GM12872 (cell line): ENCODE measurements at regions not wholly inside any gene's neighbourhood (a gene's known extent, or its start where the extent isn't known, plus 50 kb on each side); places are given as distances from the start of the nearest gene placed in this dataset.
A peak's percentile ranks its signal among the peaks of the same experiment; 100 is the strongest.

ENCODE experiments used
- TF ChIP-seq, protein P1 (sequence below): IDR thresholded peaks from 3 replicates; pipeline ENCODE4 v1.5.1; 2011; ENCODE audit warnings: low read depth, mild to moderate bottlenecking, low read length, moderate library complexity; ENCODE audit not compliant: insufficient read depth

DNA sequence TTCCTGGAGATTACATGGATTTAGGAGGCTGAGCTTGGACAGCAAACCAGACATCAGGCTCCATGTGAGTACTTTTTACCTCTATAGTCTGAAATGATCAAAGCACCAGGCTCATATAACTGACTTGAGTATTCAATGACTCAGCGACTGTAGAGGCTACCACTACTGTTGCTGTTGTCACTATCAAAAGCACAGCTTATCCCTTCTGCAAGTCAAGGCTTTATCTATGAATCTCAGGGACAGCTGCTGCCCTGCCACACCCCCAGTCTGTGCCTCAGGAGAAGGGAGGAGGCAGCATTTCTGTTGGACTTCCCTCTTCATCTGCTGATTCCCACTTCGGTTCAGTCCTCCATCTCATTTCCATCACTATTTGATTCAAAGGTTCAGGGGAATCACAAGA is 80.5 kb upstream of the CNR1 start:
- TF ChIP-seq, protein P1, sequence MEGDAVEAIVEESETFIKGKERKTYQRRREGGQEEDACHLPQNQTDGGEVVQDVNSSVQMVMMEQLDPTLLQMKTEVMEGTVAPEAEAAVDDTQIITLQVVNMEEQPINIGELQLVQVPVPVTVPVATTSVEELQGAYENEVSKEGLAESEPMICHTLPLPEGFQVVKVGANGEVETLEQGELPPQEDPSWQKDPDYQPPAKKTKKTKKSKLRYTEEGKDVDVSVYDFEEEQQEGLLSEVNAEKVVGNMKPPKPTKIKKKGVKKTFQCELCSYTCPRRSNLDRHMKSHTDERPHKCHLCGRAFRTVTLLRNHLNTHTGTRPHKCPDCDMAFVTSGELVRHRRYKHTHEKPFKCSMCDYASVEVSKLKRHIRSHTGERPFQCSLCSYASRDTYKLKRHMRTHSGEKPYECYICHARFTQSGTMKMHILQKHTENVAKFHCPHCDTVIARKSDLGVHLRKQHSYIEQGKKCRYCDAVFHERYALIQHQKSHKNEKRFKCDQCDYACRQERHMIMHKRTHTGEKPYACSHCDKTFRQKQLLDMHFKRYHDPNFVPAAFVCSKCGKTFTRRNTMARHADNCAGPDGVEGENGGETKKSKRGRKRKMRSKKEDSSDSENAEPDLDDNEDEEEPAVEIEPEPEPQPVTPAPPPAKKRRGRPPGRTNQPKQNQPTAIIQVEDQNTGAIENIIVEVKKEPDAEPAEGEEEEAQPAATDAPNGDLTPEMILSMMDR: no peak

DNA sequence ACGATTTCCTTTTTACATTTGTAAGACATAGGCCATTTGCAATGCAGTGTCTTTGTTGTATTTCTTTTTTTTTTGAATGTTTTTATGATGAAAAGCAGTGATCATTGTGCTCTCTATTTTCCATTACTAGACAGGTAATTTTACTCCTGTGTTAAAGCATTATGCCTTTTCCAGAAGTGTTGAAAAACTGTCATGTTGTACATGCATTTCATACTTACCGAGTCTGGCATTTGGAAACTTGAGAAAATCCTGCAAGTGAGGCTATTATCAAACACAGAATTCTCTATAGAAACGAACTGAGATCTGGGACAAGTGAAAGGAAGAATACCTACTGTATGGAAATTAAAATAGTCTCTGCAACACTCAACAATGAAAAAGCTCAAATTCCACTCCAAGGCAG is 78.6 kb upstream of the CNR1 start:
- TF ChIP-seq, protein P1: no peak

DNA sequence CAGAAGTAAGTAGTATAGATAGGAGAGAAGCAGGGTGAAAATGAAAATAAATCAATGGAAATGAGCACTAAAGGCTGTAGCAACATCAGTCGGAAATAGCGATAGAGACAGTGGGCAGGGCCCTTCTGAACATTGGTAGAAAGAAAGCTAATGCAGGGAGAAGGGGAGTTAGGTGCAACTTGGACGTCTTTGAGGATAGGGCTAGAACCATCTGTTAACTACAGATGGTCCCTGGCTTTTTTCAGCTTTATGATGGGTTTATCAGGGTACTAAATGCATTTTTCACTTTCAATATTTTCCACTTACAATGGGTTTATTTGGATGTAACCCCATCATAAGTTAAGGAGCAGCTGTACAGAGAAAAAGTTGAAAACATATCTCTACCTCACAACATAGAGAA is 72.8 kb upstream of the CNR1 start:
- TF ChIP-seq, protein P1: no peak

DNA sequence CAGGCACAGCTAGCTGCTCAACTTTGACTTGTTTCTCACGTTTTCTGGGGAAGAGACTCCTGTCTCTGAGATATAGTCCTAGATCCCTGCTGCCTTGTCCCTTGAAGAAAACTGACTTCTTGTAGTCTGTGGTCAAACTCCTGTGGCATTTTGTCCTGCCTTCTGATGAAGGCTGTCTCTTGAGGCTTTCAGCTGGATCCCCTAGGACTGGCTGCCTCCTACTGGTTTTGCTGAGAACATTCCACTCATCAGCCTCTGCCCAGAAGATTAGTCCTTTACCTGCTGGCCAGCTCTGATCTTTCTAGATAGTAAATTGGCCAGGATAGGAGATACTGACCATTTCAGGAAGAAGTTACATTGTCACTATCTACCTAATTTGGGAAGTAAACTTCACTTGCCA is 71.9 kb upstream of the CNR1 start:
- TF ChIP-seq, protein P1: peak; percentile 77

DNA sequence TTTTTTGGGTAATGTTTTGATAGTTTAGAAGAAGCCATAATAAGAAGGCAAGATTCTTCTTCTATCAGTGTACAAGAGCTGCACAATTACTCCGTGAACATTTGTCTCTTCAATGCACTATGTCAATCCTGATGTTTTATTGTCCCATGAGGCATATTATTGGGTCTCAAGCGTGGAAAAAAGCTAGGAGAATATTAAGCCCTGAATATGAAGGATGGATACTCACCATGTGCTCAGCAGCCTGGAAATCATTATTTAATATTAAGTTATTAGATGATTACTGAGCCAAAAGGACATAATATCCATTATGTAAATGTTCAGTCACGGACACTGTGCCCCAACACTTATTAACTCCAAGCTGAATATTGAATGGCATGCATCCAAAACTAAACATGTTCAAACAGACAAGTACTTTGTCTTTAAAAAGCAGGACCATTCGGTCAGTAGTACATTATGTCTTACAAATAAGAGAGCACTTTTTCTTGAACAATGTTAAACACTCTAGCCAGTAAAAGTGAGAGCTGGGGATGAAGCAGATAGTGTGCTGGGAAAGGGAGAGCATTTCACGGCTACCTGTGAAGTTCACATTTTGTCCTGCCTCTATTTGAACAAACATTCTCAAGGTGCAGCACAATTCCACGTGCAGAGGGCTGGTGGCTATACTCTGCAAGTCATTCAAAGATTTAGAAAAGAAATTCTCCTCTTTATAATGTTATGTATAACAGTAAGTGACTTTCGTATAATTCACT is 70.6 kb upstream of the CNR1 start:
- TF ChIP-seq, protein P1: no peak

DNA sequence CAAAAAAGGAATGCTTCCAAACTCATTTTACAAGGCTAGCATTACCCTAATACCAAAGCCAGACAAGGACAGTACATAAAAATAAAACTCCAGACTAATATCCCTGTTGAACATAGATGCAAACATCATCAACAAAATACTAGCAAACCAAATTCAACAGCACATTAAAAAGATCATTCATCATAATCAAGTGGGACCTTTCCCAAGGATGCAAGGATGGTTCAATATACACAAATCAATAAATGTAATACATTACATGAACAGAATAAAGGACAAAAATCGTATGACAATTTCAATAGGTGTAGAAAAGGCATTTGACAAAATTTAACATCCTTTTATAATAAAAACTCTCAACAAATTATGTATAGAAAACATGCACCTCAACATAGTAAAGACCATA is 66.6 kb upstream of the CNR1 start:
- TF ChIP-seq, protein P1: no peak

DNA sequence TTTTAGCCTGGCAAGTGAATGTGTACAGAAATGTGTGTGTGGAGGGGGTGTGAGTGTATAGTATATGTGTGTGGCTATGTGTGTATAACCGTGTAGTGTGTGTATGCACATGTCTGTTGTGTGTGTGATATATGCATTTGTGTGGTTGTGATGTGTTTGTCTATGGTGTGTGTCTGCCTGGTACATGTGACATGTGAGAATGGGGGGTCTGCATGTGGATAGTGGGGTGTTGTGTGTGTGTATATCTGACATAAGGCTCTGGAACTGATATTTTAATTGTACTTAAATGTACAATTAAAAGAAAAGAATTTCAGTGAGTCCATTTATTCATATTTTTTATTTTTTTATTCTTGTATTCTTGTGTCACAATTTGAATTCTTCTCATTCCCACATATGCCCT is 57.2 kb upstream of the CNR1 start:
- TF ChIP-seq, protein P1: no peak
